CD4-positive, alpha-beta T cell treated with Interleukin-4 for 1 hour (primary cell): ENCODE measurements at regions not wholly inside any gene's neighbourhood (a gene's known extent, or its start where the extent isn't known, plus 50 kb on each side); places are given as distances from the start of the nearest gene placed in this dataset.

ENCODE experiments used
- DNase-seq, 2 donors: peaks; one replicate each; pipeline ENCODE4 v3.0.0-alpha.2; 2020 to 2022

GRCh38 chr13:76795701-76796695, 90.2 kb downstream of the KCTD12 start:
- no peak for DNase-seq

- no peak for DNase-seq
Measured at GRCh38 chr13:76792731-76793347, 93.4 kb downstream of the KCTD12 start.

- no peak for DNase-seq
Measured at GRCh38 chr13:76790980-76791819, 95.0 kb downstream of the KCTD12 start.

- no peak for DNase-seq
Measured at GRCh38 chr13:76790526-76790925, 95.7 kb downstream of the KCTD12 start.

GRCh38 chr13:76783798-76784197, 102.4 kb downstream of the KCTD12 start:
- no peak for DNase-seq

GRCh38 chr13:76778853-76779252, 107.4 kb downstream of the KCTD12 start:
- DNase-seq, result no peak

GRCh38 chr13:76777096-76777495, 109.1 kb downstream of the KCTD12 start:
- DNase-seq, result no peak

GRCh38 chr13:76775088-76775740, 111.0 kb downstream of the KCTD12 start:
- no peak for DNase-seq

GRCh38 chr13:76773448-76774094, 112.6 kb downstream of the KCTD12 start:
- no peak for DNase-seq

- DNase-seq, result no peak
Measured at GRCh38 chr13:76772241-76772640, 114.0 kb downstream of the KCTD12 start.

- no peak for DNase-seq
Measured at GRCh38 chr13:76769271-76769791, 116.9 kb downstream of the KCTD12 start.

- DNase-seq, result no peak
Measured at GRCh38 chr13:76768384-76768783, 117.8 kb downstream of the KCTD12 start.

- no peak for DNase-seq
Measured at GRCh38 chr13:76764916-76765315, 121.3 kb downstream of the KCTD12 start.

- peak; percentile 5 to 62 for DNase-seq
Measured at GRCh38 chr13:76764429-76764828, 121.8 kb downstream of the KCTD12 start.

GRCh38 chr13:76762721-76763120, 123.5 kb downstream of the KCTD12 start:
- no peak for DNase-seq

GRCh38 chr13:76759877-76760276, 126.3 kb downstream of the KCTD12 start:
- DNase-seq, result no peak

GRCh38 chr13:76758738-76759137, 127.5 kb downstream of the KCTD12 start:
- no peak for DNase-seq

GRCh38 chr13:76758257-76758656, 127.9 kb downstream of the KCTD12 start:
- no peak for DNase-seq

- DNase-seq, result no peak
Measured at GRCh38 chr13:76756451-76756850, 129.8 kb downstream of the KCTD12 start.

- DNase-seq, result no peak
Measured at GRCh38 chr13:76754414-76754813, 131.8 kb downstream of the KCTD12 start.

GRCh38 chr13:76751278-76751677, 134.9 kb downstream of the KCTD12 start:
- DNase-seq, result no peak

GRCh38 chr13:76750126-76750525, 136.1 kb downstream of the KCTD12 start:
- no peak for DNase-seq
